ENCODE measurements at regions not wholly inside any gene's neighbourhood (a gene's known extent, or its start where the extent isn't known, plus 50 kb on each side); places are given as distances from the start of the nearest gene placed in this dataset.

- H3K27me3 ChIP-seq (ENCODE audit: control insufficient read depth, insufficient read depth): no peaks in the 10 kb centered on the region
- intact Hi-C loops (cut with DNase I): no loop called here
- H3K27ac ChIP-seq (ENCODE audit: low read length): no peak overlapping the region
- ATAC-seq (no peak), DNase-seq (no peak)
- H3K9me3 ChIP-seq (ENCODE audit: control insufficient read depth, low read length): no peaks in the 10 kb centered on the region
- H3K4me1 ChIP-seq (ENCODE audit: control insufficient read depth, insufficient read depth, low read length): no peaks in the 10 kb centered on the region
- H3K4me3 ChIP-seq (ENCODE audit: low read length): no peak overlapping the region
- 82% methylated on average over 2 of the region's 2 CpGs for WGBS
Observed at GRCh38 chr7:41170466-41170865, 532.4 kb downstream of the INHBA start.

- DNase-seq (no peak), ATAC-seq (no peak)
- no peaks in the 10 kb centered on the region for H3K4me1 ChIP-seq (ENCODE audit: control insufficient read depth, insufficient read depth, low read length)
- H3K27me3 ChIP-seq (ENCODE audit: control insufficient read depth, insufficient read depth): no peaks in the 10 kb centered on the region
- intact Hi-C loops (cut with DNase I): no loop called here
- no peaks in the 10 kb centered on the region for H3K9me3 ChIP-seq (ENCODE audit: control insufficient read depth, low read length)
- H3K4me3 ChIP-seq (ENCODE audit: low read length): no peak overlapping the region
- no peak overlapping the region for H3K27ac ChIP-seq (ENCODE audit: low read length)
- 83% methylated on average over 6 of the region's 6 CpGs for WGBS
Observed at GRCh38 chr7:41169317-41169716, 533.6 kb downstream of the INHBA start.

- Histone ChIP-seq H3K4me3 (ENCODE audit: low read length) (no peak overlapping the region), H3K27ac (ENCODE audit: low read length) (no peak overlapping the region), H3K4me1 (ENCODE audit: control insufficient read depth, insufficient read depth, low read length) (no peaks in the 10 kb centered on the region), H3K9me3 (ENCODE audit: control insufficient read depth, low read length) (no peaks in the 10 kb centered on the region), H3K27me3 (ENCODE audit: control insufficient read depth, insufficient read depth) (no peaks in the 10 kb centered on the region)
- 65% methylated on average over 2 of the region's 2 CpGs for WGBS
- intact Hi-C loops (cut with DNase I): no loop called here
- DNase-seq (no peak), ATAC-seq (no peak)
Observed at GRCh38 chr7:41167836-41168235, 535.1 kb downstream of the INHBA start.

DNA sequence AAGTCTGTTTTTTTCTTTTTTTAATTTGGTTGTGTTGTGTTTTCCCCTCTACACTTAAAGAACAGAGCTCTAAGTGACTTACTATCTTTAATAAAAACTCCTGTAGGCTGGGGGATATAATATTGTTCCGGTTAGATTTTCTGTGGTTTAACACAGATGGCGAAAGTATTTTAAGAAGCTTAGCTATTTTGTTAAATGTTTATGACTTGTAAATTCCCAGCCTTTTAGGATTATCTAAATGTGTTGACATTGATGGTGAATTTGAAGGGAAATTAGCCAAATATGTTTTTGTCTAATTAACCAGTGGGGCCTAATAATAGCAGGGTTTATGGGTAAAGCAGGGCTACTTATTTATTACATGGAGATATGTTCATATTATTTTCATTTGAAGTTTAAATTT, 538.5 kb downstream of the INHBA start:
- 56% methylated on average over 2 of the region's 2 CpGs for WGBS
- Histone ChIP-seq H3K4me1 (ENCODE audit: control insufficient read depth, insufficient read depth, low read length) (no peaks in the 10 kb centered on the region), H3K9me3 (ENCODE audit: control insufficient read depth, low read length) (no peaks in the 10 kb centered on the region), H3K27ac (ENCODE audit: low read length) (no peak overlapping the region), H3K27me3 (ENCODE audit: control insufficient read depth, insufficient read depth) (no peaks in the 10 kb centered on the region), H3K4me3 (ENCODE audit: low read length) (no peak overlapping the region)
- ATAC-seq: no peak
- DNase-seq: no peak
- intact Hi-C loops (cut with DNase I): no loop called here

DNA sequence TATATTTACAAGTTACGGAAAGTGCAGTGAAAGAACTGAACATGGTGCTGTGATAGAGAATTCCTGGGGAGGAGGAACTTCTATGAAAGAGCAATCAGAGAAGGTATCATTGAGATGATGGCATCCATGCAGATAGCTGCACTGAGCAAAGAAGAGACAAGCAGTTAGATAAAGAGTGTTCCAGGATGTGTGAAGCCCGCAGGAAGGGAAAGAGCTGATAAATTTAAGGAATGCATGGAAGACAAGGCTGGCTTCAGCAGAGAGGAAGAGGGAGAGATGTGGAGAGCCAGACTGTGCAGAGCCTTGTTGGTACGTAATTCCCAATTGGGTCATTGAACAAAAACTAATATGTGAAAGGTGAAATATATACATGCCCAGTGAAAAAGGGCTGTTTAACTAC, 538.9 kb downstream of the INHBA start:
- 63% methylated on average over 3 of the region's 3 CpGs for WGBS
- Histone ChIP-seq H3K27ac (ENCODE audit: low read length) (no peak overlapping the region), H3K27me3 (ENCODE audit: control insufficient read depth, insufficient read depth) (no peaks in the 10 kb centered on the region), H3K4me1 (ENCODE audit: control insufficient read depth, insufficient read depth, low read length) (no peaks in the 10 kb centered on the region), H3K9me3 (ENCODE audit: control insufficient read depth, low read length) (no peaks in the 10 kb centered on the region), H3K4me3 (ENCODE audit: low read length) (no peak overlapping the region)
- DNase-seq (no peak), ATAC-seq (no peak)
- intact Hi-C loops (cut with DNase I): no loop called here

GRCh38 chr7:41162612-41163011, 540.3 kb downstream of the INHBA start:
- WGBS: 84% methylated on average over 4 of the region's 4 CpGs
- DNase-seq (no peak), ATAC-seq (no peak)
- Histone ChIP-seq H3K27me3 (ENCODE audit: control insufficient read depth, insufficient read depth) (no peaks in the 10 kb centered on the region), H3K4me3 (ENCODE audit: low read length) (no peak overlapping the region), H3K9me3 (ENCODE audit: control insufficient read depth, low read length) (no peaks in the 10 kb centered on the region), H3K4me1 (ENCODE audit: control insufficient read depth, insufficient read depth, low read length) (no peaks in the 10 kb centered on the region), H3K27ac (ENCODE audit: low read length) (no peak overlapping the region)
- intact Hi-C loops (cut with DNase I): no loop called here

DNA sequence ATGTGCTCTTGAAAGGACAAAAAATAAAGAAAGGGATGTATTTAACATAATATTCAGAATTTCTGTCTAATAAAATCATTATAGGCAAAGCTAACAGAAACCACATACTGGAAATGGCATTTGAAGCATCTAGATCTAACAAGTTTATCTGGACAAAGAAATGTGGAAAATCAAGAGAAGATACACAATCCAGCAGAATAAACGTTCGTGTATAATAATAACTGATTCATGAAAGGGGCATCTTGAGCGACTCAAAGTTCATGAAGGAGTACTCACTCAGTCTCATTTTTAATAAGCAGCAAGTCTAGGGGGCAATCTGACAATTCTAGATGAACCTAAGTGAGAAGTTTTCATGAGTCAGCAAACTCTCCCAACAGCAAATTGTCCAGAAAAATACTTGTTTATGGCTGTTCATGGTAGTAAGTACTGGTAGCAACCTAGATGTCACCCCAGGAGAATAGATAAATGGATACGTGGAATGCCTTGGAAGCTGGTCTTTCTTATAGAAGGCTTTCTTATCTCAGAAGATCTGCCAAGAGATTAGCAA, 541.8 kb downstream of the INHBA start:
- intact Hi-C loops (cut with DNase I): no loop called here
- no peaks in the 10 kb centered on the region for H3K4me1 ChIP-seq (ENCODE audit: control insufficient read depth, insufficient read depth, low read length)
- ATAC-seq: no peak
- H3K9me3 ChIP-seq (ENCODE audit: control insufficient read depth, low read length): no peaks in the 10 kb centered on the region
- no peak overlapping the region for H3K4me3 ChIP-seq (ENCODE audit: low read length)
- WGBS: 80% methylated on average over 4 of the region's 4 CpGs
- H3K27me3 ChIP-seq (ENCODE audit: control insufficient read depth, insufficient read depth): no peaks in the 10 kb centered on the region
- DNase-seq: no peak
- no peak overlapping the region for H3K27ac ChIP-seq (ENCODE audit: low read length)

- Histone ChIP-seq H3K4me3 (ENCODE audit: low read length) (no peak overlapping the region), H3K27me3 (ENCODE audit: control insufficient read depth, insufficient read depth) (no peaks in the 10 kb centered on the region), H3K27ac (ENCODE audit: low read length) (no peak overlapping the region), H3K9me3 (ENCODE audit: control insufficient read depth, low read length) (no peaks in the 10 kb centered on the region), H3K4me1 (ENCODE audit: control insufficient read depth, insufficient read depth, low read length) (no peaks in the 10 kb centered on the region)
- DNase-seq (no peak), ATAC-seq (no peak)
- intact Hi-C loops (cut with DNase I): no loop called here
- whole genome bisulfite sequencing: 64% methylated on average over 2 of the region's 2 CpGs
Observed at GRCh38 chr7:41156268-41156667, 546.6 kb downstream of the INHBA start.

DNA sequence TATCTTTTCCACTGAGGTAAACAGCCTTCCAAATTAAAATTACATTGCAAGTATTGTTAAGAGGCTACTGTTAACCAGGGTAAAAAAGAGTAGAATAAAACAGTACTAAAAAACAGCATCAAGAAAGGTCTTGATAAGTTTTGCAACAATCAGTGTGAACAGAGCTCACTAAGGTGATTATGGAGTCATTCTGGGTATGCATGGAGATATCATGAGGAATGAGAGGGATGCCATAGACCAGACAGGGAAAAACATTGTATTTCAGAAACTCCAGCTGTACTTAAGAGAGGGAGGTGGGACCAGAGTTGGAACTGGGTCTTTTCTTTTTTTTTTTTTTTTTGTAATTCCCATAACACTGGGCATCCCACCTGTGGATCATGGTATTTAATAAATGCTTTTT, 549.6 kb downstream of the INHBA start:
- no peaks in the 10 kb centered on the region for H3K4me1 ChIP-seq (ENCODE audit: control insufficient read depth, insufficient read depth, low read length)
- H3K4me3 ChIP-seq (ENCODE audit: low read length): no peak overlapping the region
- H3K27ac ChIP-seq (ENCODE audit: low read length): no peak overlapping the region
- ATAC-seq (no peak), DNase-seq (no peak)
- H3K27me3 ChIP-seq (ENCODE audit: control insufficient read depth, insufficient read depth): no peaks in the 10 kb centered on the region
- intact Hi-C loops (cut with DNase I): no loop called here
- no peaks in the 10 kb centered on the region for H3K9me3 ChIP-seq (ENCODE audit: control insufficient read depth, low read length)

- 91% methylated on average over 4 of the region's 4 CpGs for WGBS
- H3K27me3 ChIP-seq (ENCODE audit: control insufficient read depth, insufficient read depth): no peaks in the 10 kb centered on the region
- H3K4me3 ChIP-seq (ENCODE audit: low read length): no peak overlapping the region
- no peak for ATAC-seq
- no peak overlapping the region for H3K27ac ChIP-seq (ENCODE audit: low read length)
- no peak for DNase-seq
- no peaks in the 10 kb centered on the region for H3K9me3 ChIP-seq (ENCODE audit: control insufficient read depth, low read length)
- intact Hi-C loops (cut with DNase I): no loop called here
- no peaks in the 10 kb centered on the region for H3K4me1 ChIP-seq (ENCODE audit: control insufficient read depth, insufficient read depth, low read length)
Observed at GRCh38 chr7:41152179-41152678, 550.7 kb downstream of the INHBA start.

GRCh38 chr7:41149576-41149975, 553.3 kb downstream of the INHBA start:
- no peak overlapping the region for H3K4me3 ChIP-seq (ENCODE audit: low read length)
- intact Hi-C loops (cut with DNase I): no loop called here
- 95% methylated on average over 16 of the region's 16 CpGs for WGBS
- H3K27ac ChIP-seq (ENCODE audit: low read length): no peak overlapping the region
- no peaks in the 10 kb centered on the region for H3K27me3 ChIP-seq (ENCODE audit: control insufficient read depth, insufficient read depth)
- no peaks in the 10 kb centered on the region for H3K9me3 ChIP-seq (ENCODE audit: control insufficient read depth, low read length)
- no peaks in the 10 kb centered on the region for H3K4me1 ChIP-seq (ENCODE audit: control insufficient read depth, insufficient read depth, low read length)
- DNase-seq (peak in 1 of 3 donors; percentile 37), ATAC-seq (no peak)

DNA sequence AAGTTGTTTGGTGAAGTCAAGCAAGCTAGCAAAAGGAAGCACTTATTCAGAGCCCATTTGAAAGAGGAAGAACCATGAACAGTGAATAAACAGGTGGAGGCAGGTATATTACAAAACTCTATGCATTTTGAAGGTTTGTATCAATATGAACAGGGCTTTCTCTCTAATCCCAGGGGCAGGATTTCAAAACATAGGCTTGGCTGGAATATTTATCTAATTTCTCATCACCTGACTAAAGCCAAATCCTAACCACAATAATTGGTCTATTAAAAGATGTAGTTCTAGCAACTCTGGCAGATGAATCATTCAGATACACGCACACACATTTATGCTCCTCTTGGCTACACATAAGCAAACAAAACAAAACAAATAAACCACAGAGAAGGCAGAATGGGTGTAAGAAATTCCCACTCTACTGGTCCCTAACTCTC, 554.4 kb downstream of the INHBA start:
- intact Hi-C loops (cut with DNase I): no loop called here
- Histone ChIP-seq H3K9me3 (ENCODE audit: control insufficient read depth, low read length) (no peaks in the 10 kb centered on the region), H3K27ac (ENCODE audit: low read length) (no peak overlapping the region), H3K27me3 (ENCODE audit: control insufficient read depth, insufficient read depth) (no peaks in the 10 kb centered on the region), H3K4me1 (ENCODE audit: control insufficient read depth, insufficient read depth, low read length) (no peaks in the 10 kb centered on the region), H3K4me3 (ENCODE audit: low read length) (no peak overlapping the region)
- ATAC-seq: no peak
- WGBS: 75% methylated on average over 1 of the region's 1 CpG
- DNase-seq: no peak

All from right cardiac atrium (tissue), 5 donors.